Transverse colon (tissue), 4 donors: ENCODE measurements at regions not wholly inside any gene's neighbourhood (a gene's known extent, or its start where the extent isn't known, plus 50 kb on each side); places are given as distances from the start of the nearest gene placed in this dataset.

Experiments
- POLR2A ChIP-seq: fragments of 450-650 bp; IDR thresholded peaks from one replicate; pipeline ENCODE4 v1.6.1; 2016; ENCODE audit warnings: antibody characterized with exemption, mild to moderate bottlenecking, moderate library complexity
- POLR2AphosphoS5 ChIP-seq, 3 donors: sonication (generic); formaldehyde crosslinking; IDR thresholded peaks; one replicate each; pipeline ENCODE4 v1.6.1; 2016; ENCODE audit warnings: antibody characterized with exemption in 3 of 3
- TF ChIP-seq, protein P1 (sequence below), 5 experiments: fragments of 200-600 bp in 3 of 5; fragments of 450-650 bp in 2 of 5; sonication (generic) in 3 of 5; IDR thresholded peaks; 1 replicate in 2 of 5; 2 replicates in 3 of 5; pipeline ENCODE4 v1.5.1; 2016 to 2017; ENCODE audit warnings: antibody characterized with exemption in 5 of 5, inconsistent platforms in 3 of 5, mild to moderate bottlenecking in 2 of 5, moderate library complexity in 1 of 5

GRCh38 chr7:12879139-12879538, 191.7 kb downstream of the ARL4A start:
- TF ChIP-seq, protein P1, sequence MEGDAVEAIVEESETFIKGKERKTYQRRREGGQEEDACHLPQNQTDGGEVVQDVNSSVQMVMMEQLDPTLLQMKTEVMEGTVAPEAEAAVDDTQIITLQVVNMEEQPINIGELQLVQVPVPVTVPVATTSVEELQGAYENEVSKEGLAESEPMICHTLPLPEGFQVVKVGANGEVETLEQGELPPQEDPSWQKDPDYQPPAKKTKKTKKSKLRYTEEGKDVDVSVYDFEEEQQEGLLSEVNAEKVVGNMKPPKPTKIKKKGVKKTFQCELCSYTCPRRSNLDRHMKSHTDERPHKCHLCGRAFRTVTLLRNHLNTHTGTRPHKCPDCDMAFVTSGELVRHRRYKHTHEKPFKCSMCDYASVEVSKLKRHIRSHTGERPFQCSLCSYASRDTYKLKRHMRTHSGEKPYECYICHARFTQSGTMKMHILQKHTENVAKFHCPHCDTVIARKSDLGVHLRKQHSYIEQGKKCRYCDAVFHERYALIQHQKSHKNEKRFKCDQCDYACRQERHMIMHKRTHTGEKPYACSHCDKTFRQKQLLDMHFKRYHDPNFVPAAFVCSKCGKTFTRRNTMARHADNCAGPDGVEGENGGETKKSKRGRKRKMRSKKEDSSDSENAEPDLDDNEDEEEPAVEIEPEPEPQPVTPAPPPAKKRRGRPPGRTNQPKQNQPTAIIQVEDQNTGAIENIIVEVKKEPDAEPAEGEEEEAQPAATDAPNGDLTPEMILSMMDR (IDR thresholded peaks at IDR 0.05) = no peak
- TF ChIP-seq POLR2A (no peak), POLR2AphosphoS5 (IDR thresholded peaks at IDR 0.05) (no peak)
